WTC11 (cell line): ENCODE measurements at regions not wholly inside any gene's neighbourhood (a gene's known extent, or its start where the extent isn't known, plus 50 kb on each side); places are given as distances from the start of the nearest gene placed in this dataset.

ENCODE experiments used
- E2F1 ChIP-seq: sonication (generic); formaldehyde crosslinking; IDR thresholded peaks from 2 replicates; pipeline ENCODE4 v1.8.0; 2022; ENCODE audit warnings: mild to moderate bottlenecking, missing genetic modification reagents
- PRRX2 ChIP-seq: fragments of 250-450 bp; sonication (Bioruptor Pico); IDR thresholded peaks from 2 replicates; pipeline ENCODE4 v1.8.0; 2021; ENCODE audit warnings: mild to moderate bottlenecking

GRCh38 chr13:48783695-48784230 is 130.0 kb downstream of the CYSLTR2 start:
- TF ChIP-seq E2F1 (no peak), PRRX2 (CRISPR knock-in tag) (no peak)
